ENCODE measurements at regions not wholly inside any gene's neighbourhood (a gene's known extent, or its start where the extent isn't known, plus 50 kb on each side); places are given as distances from the start of the nearest gene placed in this dataset.
"Not testable (repeated sequence)": the region's sequence is repeated elsewhere in the genome, so short reads cannot be mapped to it uniquely, and the experiment has no call there.

DNA sequence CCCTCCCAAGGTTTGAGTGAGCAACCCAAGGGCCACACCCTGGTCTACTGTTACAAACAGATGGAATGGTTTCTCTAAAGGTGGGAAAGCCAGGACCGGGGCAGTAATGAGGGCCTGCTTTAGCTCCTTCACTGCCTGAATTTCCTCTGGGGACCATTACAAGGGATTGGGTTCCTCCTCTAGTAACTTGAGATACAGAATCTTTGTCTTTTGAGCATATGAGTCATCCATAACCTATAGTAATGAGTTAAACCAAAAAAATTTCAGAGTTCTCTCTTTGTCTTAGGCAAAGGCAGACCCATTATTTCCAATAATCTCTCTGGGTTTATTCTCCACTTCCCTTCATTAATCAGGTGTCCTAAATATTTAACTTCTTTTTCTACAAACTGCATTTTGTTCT is 618.8 kb downstream of the HINT1 start:
- no peak for DNase-seq

DNA sequence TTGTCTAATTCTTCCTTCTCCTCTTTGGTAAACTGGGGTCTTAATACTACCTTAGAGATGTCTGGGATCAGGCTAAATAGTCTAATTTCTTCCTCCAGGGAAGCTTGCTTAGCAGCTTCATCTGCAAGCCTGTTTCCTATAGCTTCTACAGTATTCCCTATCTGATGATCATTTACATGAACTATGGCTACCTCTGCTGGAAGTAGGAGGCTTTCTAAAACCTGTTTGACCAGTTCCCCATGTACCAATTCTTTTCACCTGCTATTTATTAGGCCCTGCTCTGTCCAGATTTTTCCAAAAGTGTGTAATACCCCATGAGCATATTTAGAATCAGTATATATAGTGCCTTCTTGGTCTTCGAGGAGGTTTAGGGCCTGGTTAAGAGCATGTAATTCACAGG is 619.8 kb downstream of the HINT1 start:
- no peak for DNase-seq

DNA sequence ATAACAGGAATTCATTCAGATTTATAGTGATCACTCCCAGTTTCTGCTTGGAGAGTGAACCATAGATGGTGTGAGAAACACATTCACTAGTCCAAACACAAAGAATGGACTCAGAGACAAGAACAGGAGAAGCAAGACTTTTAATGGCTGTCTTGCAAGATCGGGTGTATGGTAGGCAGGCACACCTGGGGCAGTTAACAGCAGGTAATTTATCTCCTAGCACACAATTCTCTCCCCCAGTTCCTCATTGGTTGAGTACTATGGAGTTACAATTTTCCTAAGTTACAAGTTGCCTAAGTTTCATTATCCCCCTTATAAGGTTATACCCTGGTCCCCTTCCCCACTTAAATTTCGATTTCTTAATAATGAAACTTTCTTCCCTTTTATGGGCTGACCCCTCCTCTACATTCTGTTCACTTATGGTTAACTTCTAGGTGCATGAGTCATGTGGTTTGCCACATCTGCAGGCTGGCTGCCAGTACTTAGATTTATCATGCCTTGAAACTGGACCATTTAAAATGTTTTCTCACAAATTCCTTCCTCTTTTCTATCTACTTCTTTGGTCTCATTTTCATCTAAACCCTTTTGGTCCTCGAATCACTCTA is 623.3 kb downstream of the HINT1 start:
- DNase-seq, result no peak

DNA sequence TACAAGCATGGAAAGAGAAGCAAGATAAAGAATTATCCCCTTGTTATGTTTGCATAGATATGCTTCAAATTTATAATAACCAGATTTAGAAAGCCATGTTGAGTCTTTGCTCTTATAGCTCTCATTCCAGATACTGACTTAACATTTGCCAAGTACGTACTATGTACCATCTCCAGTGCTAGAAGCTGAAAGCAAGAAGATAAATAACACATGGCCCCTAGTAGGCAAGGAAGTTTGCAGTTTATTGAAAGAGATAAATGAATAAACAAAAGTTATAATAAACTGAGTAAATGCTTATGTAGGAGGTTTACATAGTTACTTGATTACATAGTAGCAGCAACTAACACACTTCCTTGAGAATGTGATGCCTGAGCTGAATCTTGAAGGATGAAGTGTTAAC is 628.4 kb downstream of the HINT1 start:
- no peak for DNase-seq

DNA sequence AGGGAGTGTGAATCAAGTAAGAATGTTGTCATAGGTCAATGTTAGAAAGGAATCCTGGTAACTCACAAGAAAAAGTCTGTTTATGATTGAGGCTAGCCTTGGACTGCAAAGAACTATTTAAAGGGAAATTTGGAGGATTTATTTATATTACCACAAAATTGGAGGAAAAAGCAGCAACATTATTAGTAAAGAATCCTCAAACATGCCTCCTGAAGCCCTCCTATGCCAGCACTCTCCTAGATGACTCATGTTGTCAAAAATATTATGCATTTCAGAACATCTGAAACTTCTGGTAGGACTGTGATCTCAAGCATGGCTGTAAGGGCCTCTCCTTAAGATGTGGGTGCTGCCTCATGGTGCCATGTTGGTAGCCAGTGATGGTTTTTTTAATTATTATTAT is 628.5 kb downstream of the CHSY3 start:
- no peak for DNase-seq

DNA sequence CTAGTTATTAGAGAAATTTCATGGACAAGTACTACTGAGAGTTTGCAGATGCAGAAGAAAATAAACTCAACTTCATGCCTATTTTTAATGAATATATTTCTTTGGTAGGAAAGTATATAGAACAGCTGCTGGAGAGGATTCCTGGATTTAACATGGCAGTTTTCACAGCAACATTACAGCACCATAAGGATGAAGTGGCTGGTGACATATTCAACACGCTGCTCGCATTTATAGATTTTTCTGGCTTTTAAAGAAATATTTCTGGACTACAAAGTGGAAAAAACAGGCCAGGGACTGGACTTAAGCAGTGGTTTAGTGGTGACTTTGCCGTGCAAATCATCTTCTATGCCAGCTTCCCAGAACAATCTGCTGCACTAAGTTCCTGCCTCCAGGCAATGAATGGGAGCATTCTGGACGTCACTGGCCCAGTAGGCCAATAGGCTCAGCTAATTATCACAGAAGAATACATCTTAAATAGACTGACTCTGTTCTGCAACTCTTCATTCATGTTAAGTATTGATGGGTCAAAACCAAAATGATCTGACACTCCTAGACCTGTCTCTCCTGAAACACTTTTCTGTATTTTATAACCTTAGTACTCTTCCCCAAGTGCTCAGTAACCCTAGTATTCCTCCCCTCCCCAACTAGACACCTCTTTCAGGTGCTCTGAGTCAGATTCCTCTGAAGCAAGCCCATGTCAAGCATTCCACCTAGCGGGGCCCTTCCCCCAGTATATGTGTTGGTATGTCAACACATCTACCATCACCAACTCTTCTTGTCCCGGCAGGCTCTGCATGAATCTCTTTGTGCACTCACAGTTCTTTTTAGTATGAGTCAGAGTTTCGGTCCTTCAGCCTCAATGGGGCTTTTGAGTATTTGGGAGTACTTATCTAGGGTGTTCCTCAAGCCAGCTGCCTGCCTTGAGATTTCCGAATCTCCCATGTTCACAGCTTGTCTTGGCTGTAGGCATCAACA is 625.5 kb downstream of the CHSY3 start:
- no peak for DNase-seq

DNA sequence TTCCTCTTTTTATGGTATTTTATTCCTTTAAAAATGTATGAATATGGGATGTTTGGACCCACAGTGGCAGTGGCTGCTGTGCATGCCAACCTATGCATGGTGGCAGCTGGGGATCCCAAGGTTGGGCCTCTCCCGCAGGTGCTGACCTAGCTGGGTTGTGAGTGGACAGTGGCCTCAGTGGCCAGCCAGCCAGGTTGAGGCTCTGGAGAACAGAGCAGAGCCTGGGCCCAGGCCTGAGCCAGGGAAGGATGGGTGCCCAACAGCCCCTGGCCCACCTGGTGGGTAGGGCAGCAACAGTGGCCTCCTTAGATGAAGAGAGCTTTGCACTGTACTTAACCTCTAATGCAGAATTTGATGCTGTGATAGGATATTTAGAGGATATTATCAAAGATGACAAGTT is 624.8 kb downstream of the CHSY3 start:
- DNase-seq, result no peak

DNA sequence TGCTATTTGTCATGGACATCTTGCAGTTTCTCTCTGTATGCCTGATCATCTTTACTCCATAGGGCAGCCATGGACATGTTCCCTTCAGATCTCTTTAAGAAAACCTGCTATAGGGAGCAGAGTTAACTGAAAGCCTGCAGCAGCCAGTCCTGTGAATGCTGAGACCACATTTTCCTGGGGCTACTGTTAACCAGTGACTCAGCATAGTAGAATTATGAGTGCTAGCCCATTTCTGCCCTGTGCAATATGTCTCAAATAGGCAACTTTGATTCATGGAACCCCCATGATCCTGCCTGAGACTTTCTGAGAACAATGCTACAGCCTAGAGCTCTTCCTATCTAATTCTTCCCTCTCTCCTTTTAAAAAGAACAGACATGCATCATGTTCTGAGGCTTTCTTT is 624.2 kb downstream of the CHSY3 start:
- no peak for DNase-seq

DNA sequence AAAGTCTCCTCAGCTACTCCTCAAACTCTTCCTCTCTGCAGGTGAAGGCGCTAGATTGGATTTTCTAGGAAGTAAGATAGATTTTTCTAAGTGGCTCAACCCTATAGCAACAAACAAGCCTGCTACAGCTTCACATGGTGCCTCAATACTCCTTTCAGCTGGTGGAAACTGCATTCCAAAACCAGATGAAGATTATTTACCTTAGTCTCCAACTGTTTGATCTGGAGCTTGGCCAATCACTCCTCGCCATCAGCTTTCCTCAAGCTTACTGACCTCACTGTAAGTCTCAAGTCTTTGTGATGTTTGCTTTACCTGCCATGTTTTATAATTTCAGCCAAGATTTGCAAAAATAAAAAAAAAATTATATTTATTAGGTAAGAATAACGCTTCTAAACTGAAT is 622.4 kb downstream of the CHSY3 start:
- DNase-seq, result no peak

DNA sequence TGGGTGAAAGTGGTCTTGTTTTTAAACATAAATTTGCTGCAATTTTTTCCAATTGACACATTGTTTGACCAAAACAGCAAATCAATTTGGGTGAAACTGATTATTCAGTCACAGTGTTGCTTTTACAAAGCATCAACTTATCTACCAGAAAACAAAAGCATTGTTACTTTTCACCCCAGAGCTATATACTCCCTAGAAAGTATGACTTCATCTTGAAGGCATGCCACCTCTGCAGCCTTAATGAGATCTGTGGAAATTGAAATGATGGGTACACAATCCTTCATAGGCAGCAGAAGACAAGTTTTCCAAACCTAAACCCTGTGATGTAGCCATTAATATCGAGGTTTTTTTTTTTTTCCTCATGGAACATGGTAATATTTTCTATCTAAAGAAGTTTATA is 615.9 kb downstream of the CHSY3 start:
- no peak for DNase-seq

DNA sequence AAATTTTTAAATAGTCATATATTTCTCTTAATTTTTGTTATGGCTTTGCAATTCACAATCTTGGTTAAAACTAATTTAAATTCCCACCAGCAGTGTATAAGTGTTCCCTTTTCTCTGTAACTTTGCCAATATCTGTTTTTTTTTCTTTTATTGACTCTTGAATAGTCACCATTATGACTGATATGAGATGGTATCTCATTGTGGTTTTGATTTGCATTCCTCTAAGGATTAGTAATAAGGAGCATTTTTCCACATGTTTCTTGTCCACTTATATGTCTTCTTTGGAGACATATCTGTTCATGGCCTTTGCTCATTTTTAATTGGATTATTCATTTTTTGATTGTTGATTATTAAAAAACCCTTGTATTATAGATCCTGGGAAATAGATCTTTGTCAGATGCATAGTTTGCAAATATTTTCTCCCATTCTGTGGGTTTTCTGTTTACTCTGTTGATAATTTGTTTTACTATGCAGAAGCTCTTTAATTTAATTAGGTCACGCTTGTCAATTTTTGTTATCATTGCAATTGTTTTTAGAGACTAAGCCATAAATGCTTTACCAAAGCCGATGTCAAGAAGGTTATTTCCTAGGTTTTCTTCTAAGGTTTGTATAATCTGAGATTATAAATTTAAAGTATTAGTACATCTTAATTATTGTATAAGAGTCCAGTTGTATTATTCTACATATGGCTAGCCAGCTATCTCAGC is 610.9 kb downstream of the CHSY3 start:
- DNase-seq, result no peak

DNA sequence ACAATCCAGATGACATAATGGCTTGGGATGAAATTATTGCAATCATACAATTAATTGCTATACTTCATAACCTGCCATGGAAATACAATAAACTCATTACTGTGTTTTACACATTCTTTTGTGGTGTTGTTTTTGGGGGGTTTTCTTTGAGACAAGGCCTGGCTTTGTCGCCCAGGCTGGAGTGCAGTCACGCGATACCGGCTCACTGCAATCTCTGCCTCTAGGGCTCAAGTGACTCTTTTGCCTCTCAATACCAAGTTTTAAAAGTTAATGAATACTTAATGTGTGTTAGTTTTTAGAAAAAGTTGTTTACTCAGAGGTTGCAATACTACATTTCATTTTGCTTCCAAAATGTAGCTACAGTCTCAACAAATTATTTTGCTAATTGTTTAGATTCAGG is 598.4 kb downstream of the CHSY3 start:
- no peak for DNase-seq

DNA sequence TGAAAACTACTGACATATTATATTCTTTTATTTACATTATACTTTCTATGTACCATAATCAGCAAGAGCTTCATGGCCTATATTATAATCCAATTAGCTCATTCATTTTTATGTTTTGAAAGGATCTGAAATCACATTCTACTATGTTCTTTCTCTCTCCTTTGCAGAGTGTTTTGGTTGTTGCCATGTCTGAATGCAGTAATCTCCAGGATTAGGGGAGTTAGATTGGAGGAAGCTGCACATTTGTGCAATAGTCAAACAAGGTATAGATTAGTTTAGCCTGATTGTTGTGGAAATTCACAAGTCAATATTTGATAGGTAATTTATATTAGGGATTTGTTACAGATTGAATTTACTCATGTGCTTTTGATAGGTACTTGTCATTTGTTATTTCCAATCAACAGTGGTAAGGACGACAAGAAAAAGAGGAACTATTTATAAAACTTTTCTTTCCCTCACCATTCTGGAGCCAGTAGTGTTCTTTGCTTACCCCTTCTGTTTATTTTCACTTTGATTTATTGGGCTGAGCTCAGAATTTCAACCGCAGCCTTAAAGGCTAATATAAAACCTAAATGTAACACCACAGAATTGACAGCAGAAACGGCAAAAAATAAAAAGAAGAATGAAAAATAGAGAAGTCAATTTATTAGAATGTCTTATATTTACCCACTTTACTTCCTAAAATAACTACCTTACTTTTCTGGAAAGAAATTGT is 597.0 kb downstream of the CHSY3 start:
- DNase-seq, result no peak

DNA sequence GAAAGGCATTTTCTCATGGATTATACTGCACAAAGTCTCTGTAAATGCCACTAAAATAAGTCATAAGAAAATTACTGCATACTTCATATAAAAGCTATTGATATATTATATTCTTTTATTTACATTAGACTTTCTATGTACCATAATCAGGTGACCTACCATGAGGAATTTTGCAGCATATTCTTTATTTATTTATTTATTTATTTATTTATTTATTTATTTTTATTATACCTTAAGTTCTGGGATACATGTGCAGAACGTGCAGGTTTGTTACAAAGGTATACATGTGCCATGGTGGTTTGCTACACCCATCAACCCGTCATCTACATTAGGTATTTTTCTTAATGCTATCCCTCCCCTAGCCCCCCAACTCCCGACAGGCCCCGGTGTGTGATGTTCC is 596.2 kb downstream of the CHSY3 start:
- not testable (repeated sequence) for DNase-seq

DNA sequence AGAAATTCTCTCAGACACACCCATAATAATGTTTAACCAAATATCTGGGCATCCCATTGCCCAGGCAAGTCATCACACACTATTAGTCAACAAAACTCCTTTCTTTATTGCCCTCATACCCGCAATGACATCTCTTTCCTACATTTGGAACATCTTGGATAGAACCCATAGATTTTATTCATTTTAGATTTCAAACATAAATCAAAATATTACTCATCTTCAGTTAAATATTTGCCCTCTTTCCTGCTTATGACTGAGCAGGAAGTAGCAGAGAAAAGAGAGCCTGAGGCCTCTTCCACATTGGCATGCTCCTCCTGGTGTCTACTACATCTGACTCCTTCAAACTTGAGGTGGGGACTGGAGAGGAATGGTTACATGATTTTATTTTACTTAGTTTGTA is 592.0 kb downstream of the CHSY3 start:
- DNase-seq, result no peak

DNA sequence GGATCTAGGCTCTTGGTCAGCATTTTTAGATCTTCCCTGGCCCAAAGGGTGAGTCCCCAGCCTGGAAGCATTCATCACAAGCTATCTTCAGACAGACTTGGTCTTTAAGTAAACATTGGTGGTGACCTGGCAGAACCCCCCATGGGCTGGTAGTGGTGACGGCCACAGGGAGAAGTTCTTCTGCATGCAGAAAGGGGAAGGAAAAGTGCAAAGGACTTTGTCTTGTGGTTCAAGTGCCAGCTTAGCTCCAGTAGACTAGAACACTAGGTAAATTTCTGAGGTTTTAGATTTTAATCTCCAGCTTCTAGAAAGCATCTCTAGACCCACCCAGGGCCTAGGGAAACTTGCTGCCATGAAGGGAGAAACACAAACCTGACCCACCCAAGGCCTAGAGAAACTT is 584.0 kb downstream of the CHSY3 start:
- DNase-seq, result no peak

DNA sequence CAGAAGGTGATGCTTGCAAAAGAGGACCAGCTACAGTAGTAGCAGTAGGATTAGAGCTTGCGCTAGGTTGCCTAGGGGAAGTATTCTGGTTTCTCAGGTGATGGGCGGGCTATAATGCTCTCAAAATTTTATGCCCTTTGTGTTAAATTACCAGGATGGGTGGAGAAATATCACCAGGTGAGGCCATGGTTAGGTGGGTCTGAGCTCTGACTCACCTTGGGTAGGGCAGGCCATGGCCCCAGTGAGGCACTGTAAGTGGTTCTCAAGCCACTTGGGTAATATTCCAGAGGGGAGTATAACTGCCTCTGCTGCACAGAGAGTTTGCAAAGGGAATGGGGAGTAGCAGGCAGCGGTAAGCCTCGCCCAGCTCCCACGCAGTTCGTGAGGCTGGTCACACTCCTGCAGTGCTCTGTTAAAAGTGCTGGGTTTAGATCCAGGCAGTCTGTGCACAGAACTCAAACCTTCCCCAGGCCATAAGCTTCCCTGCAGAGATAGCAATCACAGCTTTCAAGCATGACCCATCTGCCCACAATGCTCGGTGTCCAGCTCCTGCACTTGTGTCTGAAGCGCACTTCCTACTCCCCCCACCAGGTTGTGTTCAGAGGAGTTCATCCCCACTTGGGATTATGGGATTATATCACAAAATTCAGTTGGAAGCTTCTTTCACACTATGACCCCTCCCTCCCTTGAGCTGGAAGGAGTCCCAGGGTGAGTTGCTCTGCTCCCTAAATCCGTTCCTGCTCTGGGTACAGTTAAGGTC is 575.0 kb downstream of the CHSY3 start:
- no peak for DNase-seq

DNA sequence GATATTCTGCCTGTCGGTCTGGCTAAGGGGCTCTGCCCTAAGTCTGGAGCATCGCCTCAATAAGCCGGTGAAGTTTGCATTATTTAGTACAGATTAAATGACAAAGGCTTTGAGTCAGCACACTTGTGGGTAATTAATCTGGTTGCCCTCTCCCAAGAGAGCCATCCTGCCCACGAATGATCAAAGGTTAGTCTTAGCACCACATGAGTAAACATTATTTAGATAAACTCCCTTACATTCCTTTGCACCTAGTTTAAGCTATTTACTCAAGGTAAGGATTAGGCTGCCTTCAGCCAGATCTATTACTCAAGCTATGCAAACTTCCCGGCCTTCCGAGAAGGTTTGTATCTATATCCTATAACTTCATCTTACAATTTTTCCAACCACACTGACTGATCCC is 572.1 kb downstream of the CHSY3 start:
- DNase-seq, result no peak

DNA sequence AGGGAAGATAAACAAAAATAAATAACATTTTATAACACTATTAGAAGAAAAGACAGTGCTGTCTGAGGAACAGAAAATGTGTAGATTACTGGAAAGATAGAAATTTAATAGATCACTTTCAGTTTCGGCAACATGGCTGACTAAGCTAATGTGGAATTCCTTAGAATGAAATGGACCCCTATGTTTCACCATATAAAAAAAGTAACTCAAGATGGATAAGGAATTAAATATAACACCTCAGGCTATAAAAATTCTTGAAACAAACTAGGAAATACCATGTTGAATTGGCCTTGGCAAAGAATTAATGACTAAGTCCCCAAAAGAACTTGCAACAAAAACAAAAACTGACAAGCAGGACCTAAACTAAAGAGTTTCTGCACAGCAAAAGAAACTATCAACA is 558.3 kb downstream of the CHSY3 start:
- DNase-seq, result no peak

DNA sequence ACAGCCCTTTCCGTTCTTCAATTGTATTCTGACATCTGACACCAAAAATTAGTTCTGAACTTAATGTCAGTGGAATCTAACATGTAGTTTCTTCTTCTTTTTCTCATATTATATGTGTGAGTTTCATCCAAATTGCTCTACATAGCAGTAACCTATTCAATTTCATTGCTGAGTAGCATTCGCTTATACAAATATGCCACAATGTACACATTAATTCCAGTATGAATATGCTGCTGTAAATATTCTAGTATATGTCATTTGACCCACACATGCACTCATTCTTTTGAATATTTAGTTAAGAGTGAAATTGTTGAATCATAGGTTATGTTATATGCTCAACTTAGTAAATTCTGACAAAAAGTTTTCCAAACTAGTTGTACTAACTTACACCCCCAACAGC is 550.9 kb downstream of the CHSY3 start:
- DNase-seq, result no peak

DNA sequence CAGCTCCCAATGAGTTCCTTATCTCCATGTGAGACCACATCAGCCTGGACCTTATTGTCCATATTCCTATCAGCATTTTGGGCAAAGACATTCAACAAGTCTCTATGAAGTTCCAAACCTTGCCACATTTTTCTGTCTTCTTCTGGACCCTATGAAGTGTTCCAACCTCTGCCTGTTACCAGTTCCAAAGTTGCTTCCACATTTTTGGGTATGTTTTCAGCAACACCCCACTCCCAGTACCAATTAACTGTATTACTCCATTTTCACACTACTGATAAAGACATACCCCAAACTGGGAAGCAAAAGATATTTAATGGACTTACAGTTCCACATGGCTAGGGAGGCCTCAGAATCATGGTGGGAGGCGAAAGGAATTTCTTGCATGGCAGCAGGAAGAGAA is 548.5 kb downstream of the CHSY3 start:
- DNase-seq, result no peak

DNA sequence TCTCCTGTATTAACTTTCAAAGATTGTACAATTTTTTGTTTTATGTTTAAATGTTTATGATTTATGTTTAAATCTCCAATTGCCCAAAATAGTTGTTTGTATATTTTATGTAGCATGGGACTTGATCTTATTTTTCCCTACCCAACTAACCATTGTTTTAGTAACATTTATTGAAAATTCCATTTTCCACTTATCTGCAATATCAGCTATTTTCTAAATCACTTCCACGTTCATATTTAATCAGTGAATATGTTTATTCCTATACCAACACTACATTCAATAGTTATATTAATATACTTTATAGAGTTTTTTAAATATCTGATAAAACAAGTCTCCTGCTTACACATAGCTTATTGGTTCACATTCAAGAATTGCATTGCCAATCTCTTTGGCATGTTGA is 532.2 kb downstream of the CHSY3 start:
- no peak for DNase-seq

Measured in DMS79 (cell line).